Peyer's patch (tissue), 4 donors: ENCODE measurements at regions not wholly inside any gene's neighbourhood (a gene's known extent, or its start where the extent isn't known, plus 50 kb on each side); places are given as distances from the start of the nearest gene placed in this dataset.

Source experiments
- DNase-seq, 3 donors: peaks; one replicate each; pipeline ENCODE4 v3.0.0-alpha.2; 2017 to 2019
- H3K27ac ChIP-seq, 4 donors: fragments of 200-600 bp; sonication (generic); one replicate each; pipeline ENCODE4 v1.5.1; 2016 to 2019
- H3K27me3 ChIP-seq, 2 donors: fragments of 200-600 bp; sonication (generic); one replicate each; pipeline ENCODE4 v1.5.1; 2019
- H3K36me3 ChIP-seq, 3 donors: fragments of 200-600 bp; sonication (generic); one replicate each; pipeline ENCODE4 v1.5.1; 2016 to 2019
- H3K4me1 ChIP-seq, 4 donors: fragments of 200-600 bp; sonication (generic); one replicate each; pipeline ENCODE4 v1.5.1; 2016 to 2019
- H3K4me3 ChIP-seq, 4 donors: fragments of 200-600 bp; sonication (generic); 1 replicate in 3 of 4; 2 replicates in 1 of 4; pipeline ENCODE4 v1.5.1; 2016 to 2019; ENCODE audit warnings: mild to moderate bottlenecking in 1 of 4
- H3K9me3 ChIP-seq, 4 donors: fragments of 200-600 bp; sonication (generic); one replicate each; pipeline ENCODE4 v1.5.1; 2016 to 2019; ENCODE audit warnings: mild to moderate bottlenecking in 1 of 4
- POLR2A ChIP-seq, 2 donors: fragments of 450-650 bp; IDR thresholded peaks; one replicate each; pipeline ENCODE4 v1.5.1; 2017; ENCODE audit warnings: antibody characterized with exemption in 2 of 2, mild to moderate bottlenecking in 2 of 2, moderate library complexity in 2 of 2
- TF ChIP-seq, protein P1 (sequence below), 6 experiments: fragments of 450-650 bp in 4 of 6; fragments of 200-600 bp in 2 of 6; sonication (generic) in 1 of 6; IDR thresholded peaks; one replicate each; pipeline ENCODE4 v1.5.1; 2017 to 2019; ENCODE audit warnings: antibody characterized with exemption in 6 of 6, mild to moderate bottlenecking in 3 of 6, moderate library complexity in 1 of 6

DNA sequence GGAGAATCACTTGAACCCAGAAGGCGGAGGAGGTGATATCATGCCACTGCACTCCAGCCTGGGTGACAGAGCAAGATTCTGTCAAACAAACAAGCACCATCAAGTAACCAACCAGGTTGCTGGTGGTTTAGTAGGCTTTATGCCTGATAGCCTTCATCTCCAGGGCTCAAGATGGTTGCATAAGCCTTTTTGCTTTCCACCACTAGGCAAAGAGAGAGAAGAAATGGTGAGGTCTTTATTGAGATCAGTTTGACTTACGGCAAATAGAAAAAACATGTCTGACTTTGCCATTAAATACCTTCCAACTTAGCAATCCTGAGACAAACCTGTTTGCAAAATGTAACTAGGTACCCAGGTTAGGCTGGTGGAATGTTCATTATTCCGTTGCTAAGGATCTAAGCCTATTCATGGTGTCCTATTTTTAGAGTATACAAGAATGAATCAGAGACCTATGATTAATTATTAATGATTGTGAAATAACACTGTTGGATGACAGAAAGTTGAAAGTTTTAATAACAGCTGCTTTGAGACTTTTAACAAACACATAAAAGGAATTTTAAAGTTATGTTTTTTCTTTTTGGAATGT, 53.5 kb upstream of the SLC38A11 start:
- no peak for DNase-seq
- Histone ChIP-seq H3K36me3 (no peaks in the 10 kb centered on the region), H3K4me1 (no peaks in the 10 kb centered on the region), H3K9me3 (no peaks in the 10 kb centered on the region), H3K27me3 (no peaks in the 10 kb centered on the region), H3K4me3 (no peak overlapping the region), H3K27ac (no peak overlapping the region)
- TF ChIP-seq, protein P1, sequence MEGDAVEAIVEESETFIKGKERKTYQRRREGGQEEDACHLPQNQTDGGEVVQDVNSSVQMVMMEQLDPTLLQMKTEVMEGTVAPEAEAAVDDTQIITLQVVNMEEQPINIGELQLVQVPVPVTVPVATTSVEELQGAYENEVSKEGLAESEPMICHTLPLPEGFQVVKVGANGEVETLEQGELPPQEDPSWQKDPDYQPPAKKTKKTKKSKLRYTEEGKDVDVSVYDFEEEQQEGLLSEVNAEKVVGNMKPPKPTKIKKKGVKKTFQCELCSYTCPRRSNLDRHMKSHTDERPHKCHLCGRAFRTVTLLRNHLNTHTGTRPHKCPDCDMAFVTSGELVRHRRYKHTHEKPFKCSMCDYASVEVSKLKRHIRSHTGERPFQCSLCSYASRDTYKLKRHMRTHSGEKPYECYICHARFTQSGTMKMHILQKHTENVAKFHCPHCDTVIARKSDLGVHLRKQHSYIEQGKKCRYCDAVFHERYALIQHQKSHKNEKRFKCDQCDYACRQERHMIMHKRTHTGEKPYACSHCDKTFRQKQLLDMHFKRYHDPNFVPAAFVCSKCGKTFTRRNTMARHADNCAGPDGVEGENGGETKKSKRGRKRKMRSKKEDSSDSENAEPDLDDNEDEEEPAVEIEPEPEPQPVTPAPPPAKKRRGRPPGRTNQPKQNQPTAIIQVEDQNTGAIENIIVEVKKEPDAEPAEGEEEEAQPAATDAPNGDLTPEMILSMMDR (IDR thresholded peaks at IDR 0.05) = no peak
- no peak for TF ChIP-seq POLR2A (IDR thresholded peaks at IDR 0.05)

DNA sequence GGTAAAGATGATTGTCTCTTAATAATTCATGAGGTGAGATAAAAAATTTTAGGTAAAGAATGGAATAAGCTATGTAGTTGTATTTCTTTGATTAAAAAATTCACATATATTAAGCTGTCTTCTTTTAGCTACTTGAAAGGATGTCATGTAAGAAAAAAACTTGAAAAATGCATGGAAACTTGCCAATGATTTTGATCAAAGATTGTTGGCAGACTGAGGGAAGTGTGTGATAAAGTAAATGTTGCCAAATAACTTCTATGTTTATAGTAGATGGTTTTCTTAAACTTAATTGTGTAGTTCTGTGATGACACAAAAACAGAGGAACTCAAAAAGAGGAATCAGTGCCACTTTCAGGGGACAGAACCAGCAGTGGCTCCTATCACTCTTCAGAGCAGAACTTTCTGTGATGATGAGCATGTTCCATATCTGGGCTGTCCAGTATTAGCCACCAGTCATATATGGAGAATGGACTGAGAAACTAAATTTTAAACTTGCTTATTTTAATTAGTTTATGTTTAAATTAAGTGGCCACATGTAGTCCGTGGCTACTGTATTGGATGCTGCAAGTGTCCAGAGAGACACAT, 51.9 kb upstream of the SLC38A11 start:
- Histone ChIP-seq H3K4me3 (no peak overlapping the region), H3K36me3 (no peaks in the 10 kb centered on the region), H3K9me3 (no peaks in the 10 kb centered on the region), H3K27me3 (no peaks in the 10 kb centered on the region), H3K4me1 (no peaks in the 10 kb centered on the region), H3K27ac (no peak overlapping the region)
- TF ChIP-seq, protein P1 (IDR thresholded peaks at IDR 0.05) = no peak
- no peak for TF ChIP-seq POLR2A (IDR thresholded peaks at IDR 0.05)
- no peak for DNase-seq
